Endothelial cell of umbilical vein (primary cell): ENCODE measurements at regions not wholly inside any gene's neighbourhood (a gene's known extent, or its start where the extent isn't known, plus 50 kb on each side); places are given as distances from the start of the nearest gene placed in this dataset.

Source experiments
- BruUV-seq: library from RNA; stranded (reverse); fragments of 400-500 nt; replicated peaks from 2 replicates; lab custom pipeline; 2021; lab: Mats Ljungman, UMichigan
- CTCF ChIA-PET: fragments of 300-600, 350-600 bp; sonication (Branson Sonifier 250); formaldehyde crosslinking; loops from one replicate; lab custom pipeline; 2021; ENCODE audit warnings: antibody characterized with exemption, inconsistent platforms; lab: Charles Lee
- POLR2A ChIA-PET: fragments of 300-600, 350-600 bp; sonication (Branson Sonifier 250); formaldehyde crosslinking; loops from one replicate; lab custom pipeline; 2021; ENCODE audit warnings: antibody characterized with exemption, inconsistent platforms; lab: Charles Lee
- DNase-seq: peaks from one replicate; pipeline ENCODE4 v3.0.0-alpha.2; 2011; ENCODE audit warnings: low read depth, low spot score
- FAIRE-seq: peaks from 2 replicates; lab custom pipeline; 2011; peaks lifted over from hg19 to GRCh38; lab: Jason Lieb, UNC
- H2AFZ ChIP-seq: 2 replicates; pipeline ENCODE4 v1.6.0; 2012; ENCODE audit warnings: low read depth, low read length, control low read depth, inconsistent platforms
- H3K27ac ChIP-seq: 2 replicates; pipeline ENCODE4 v1.5.1; 2011; ENCODE audit warnings: low read depth, mild to moderate bottlenecking, control low read depth, low read length, moderate library complexity; ENCODE audit not compliant: insufficient read depth
- H3K27me3 ChIP-seq, 2 experiments: 2 replicates each; pipeline versions ENCODE4 v1.6.0 to v1.6.1; 2011; ENCODE audit warnings: low read length in 2 of 2, mixed read lengths in 1 of 2; ENCODE audit not compliant: control insufficient read depth in 2 of 2, insufficient read depth in 2 of 2
- H3K36me3 ChIP-seq, 2 experiments: 2 replicates in 1 of 2; 3 replicates in 1 of 2; pipeline ENCODE4 v1.5.1; 2011; ENCODE audit warnings: low read length in 2 of 2, mild to moderate bottlenecking in 1 of 2, moderate library complexity in 1 of 2; ENCODE audit not compliant: control insufficient read depth in 2 of 2, insufficient read depth in 2 of 2; ENCODE audit errors: extremely low read depth in 1 of 2
- H3K4me1 ChIP-seq: 3 replicates; pipeline ENCODE4 v1.5.1; 2011; ENCODE audit warnings: mild to moderate bottlenecking, low read length; ENCODE audit not compliant: control insufficient read depth, insufficient read depth; ENCODE audit errors: extremely low read depth
- H3K4me2 ChIP-seq: 2 replicates; pipeline ENCODE4 v1.6.1; 2011; ENCODE audit warnings: low read length, control low read depth, mixed read lengths; ENCODE audit not compliant: insufficient read depth
- H3K4me3 ChIP-seq, 3 experiments: fragments of 200-600 bp in 1 of 3; sonication (generic), shearing (Covaris generic) in 1 of 3; replicated peaks in 1 of 3; 2 replicates each; pipeline ENCODE4 v1.5.1; 2011 to 2016; ENCODE audit warnings: control low read depth in 3 of 3, low read length in 3 of 3, mild to moderate bottlenecking in 2 of 3, inconsistent platforms in 1 of 3, low read depth in 1 of 3, moderate library complexity in 1 of 3; ENCODE audit not compliant: insufficient read depth in 1 of 3
- H3K79me2 ChIP-seq: 2 replicates; pipeline ENCODE4 v1.6.0; 2012; ENCODE audit warnings: low read length, inconsistent platforms; ENCODE audit not compliant: control insufficient read depth, insufficient read depth
- H3K9ac ChIP-seq: replicated peaks from 2 replicates; pipeline ENCODE3; 2011; ENCODE audit warnings: low read length, control low read depth; ENCODE audit not compliant: insufficient read depth; ENCODE audit errors: extremely low read depth
- H3K9me1 ChIP-seq: replicated peaks from 3 replicates; pipeline ENCODE4 v1.6.0; 2011; ENCODE audit warnings: mild to moderate bottlenecking, low read length; ENCODE audit not compliant: control insufficient read depth, insufficient read depth; ENCODE audit errors: extremely low read depth
- H3K9me3 ChIP-seq: replicated peaks from 2 replicates; pipeline ENCODE4 v1.5.1; 2012; ENCODE audit warnings: low read length, inconsistent platforms; ENCODE audit not compliant: control insufficient read depth, insufficient read depth
- H4K20me1 ChIP-seq: replicated peaks from 2 replicates; pipeline ENCODE3; 2011; ENCODE audit warnings: mild to moderate bottlenecking, low read length; ENCODE audit not compliant: control insufficient read depth, insufficient read depth; ENCODE audit errors: extremely low read depth
- CTCF ChIP-seq, 2 donors: IDR thresholded peaks; 1 replicate in 1 of 2; 2 replicates in 1 of 2; pipeline ENCODE4 v1.5.1; 2011; ENCODE audit warnings: low read length in 2 of 2, mild to moderate bottlenecking in 2 of 2, moderate library complexity in 2 of 2, control low read depth in 1 of 2, inconsistent platforms in 1 of 2, low read depth in 1 of 2; ENCODE audit not compliant: insufficient read depth in 1 of 2; ENCODE audit errors: extremely low read depth in 1 of 2
- EZH2 ChIP-seq: IDR thresholded peaks from 2 replicates; pipeline ENCODE4 v1.6.1; 2012; ENCODE audit warnings: borderline replicate concordance, low read depth, mild to moderate bottlenecking, moderate library complexity, low read length, inconsistent platforms; ENCODE audit not compliant: severe bottlenecking
- FOS ChIP-seq: IDR thresholded peaks from 2 replicates; pipeline ENCODE4 v1.6.1; 2011; ENCODE audit warnings: mild to moderate bottlenecking, low read length, moderate library complexity, borderline replicate concordance; ENCODE audit not compliant: insufficient read depth
- GATA2 ChIP-seq: IDR thresholded peaks from 2 replicates; pipeline ENCODE4 v1.7.0; 2011; ENCODE audit warnings: low read depth, mild to moderate bottlenecking, moderate library complexity, mixed read lengths, low read length; ENCODE audit not compliant: insufficient read length, insufficient read depth
- JUN ChIP-seq: IDR thresholded peaks from 2 replicates; pipeline ENCODE4 v1.6.1; 2011; ENCODE audit warnings: borderline replicate concordance, low read depth; ENCODE audit not compliant: insufficient read length, insufficient read depth
- MAX ChIP-seq: IDR thresholded peaks from 2 replicates; pipeline ENCODE4 v1.6.1; 2011; ENCODE audit not compliant: insufficient read depth, insufficient read length
- MYC ChIP-seq: IDR thresholded peaks from one replicate; pipeline ENCODE4 v1.6.1; 2011; ENCODE audit warnings: mild to moderate bottlenecking, low read depth, low read length
- POLR2A ChIP-seq: IDR thresholded peaks from 2 replicates; pipeline ENCODE4 v1.6.1; 2012; ENCODE audit warnings: low read depth, mild to moderate bottlenecking, control low read depth, low read length
- POLR2AphosphoS5 ChIP-seq: IDR thresholded peaks from 2 replicates; pipeline ENCODE4 v1.6.1; 2012; ENCODE audit warnings: low read depth, mild to moderate bottlenecking, control low read depth, low read length, moderate library complexity; ENCODE audit not compliant: insufficient read depth
- dilution Hi-C: fragments of 300-500 bp; cut with MboI; formaldehyde crosslinking; loops from one replicate; pipeline ENCODE4 v1.15.0; 2019; ENCODE audit warnings: low sequenced_read_pairs; ENCODE audit not compliant: extremely low pct_ligation_motif_present
- intact Hi-C: fragments of 100-400 bp; cut with micrococcal nuclease; formaldehyde crosslinking; loops from one replicate; pipeline ENCODE4 v1.10.0; 2022

GRCh38 chr22:22803285-22803853 is 84.2 kb upstream of the IGLL5 start:
- CTCF ChIA-PET = interaction anchor here (1.0 kb wide), 2 partner anchors 15 to 74 kb away, joined by 3 to 4 read pairs; no protein-coding TSS in a partner anchor
- no peaks in the 10 kb centered on the region for H3K9me1 ChIP-seq
- peaks cover 8 to 11% of the 10 kb centered on the region in 2 experiments for H3K27me3 ChIP-seq
- H3K27ac ChIP-seq = no peak overlapping the region
- intact Hi-C loops (no loop called here), dilution Hi-C loops (no loop called here)
- H3K4me2 ChIP-seq = no peak overlapping the region
- no TSS peak for BruUV-seq
- H3K4me1 ChIP-seq = no peaks in the 10 kb centered on the region
- H3K9ac ChIP-seq = no peak overlapping the region
- H4K20me1 ChIP-seq = no peaks in the 10 kb centered on the region
- POLR2A ChIA-PET = no interaction called here
- H3K36me3 ChIP-seq = no peaks in the 10 kb centered on the region
- H3K4me3 ChIP-seq = no peak overlapping the region
- TF ChIP-seq GATA2 (no peak), EZH2 (no peak), POLR2AphosphoS5 (no peak), CTCF (IDR thresholded peaks at IDR 0.05; ENCODE audit: extremely low read depth in 1 of 2, insufficient read depth in 1 of 2, low read depth in 1 of 2, low read length in 2 of 2) (no peak), POLR2A (no peak), MAX (no peak), MYC (no peak), FOS (no peak), JUN (no peak)
- H2AFZ ChIP-seq = no peak overlapping the region
- DNase-seq (no peak), FAIRE-seq (no peak)
- no peaks in the 10 kb centered on the region for H3K9me3 ChIP-seq
- H3K79me2 ChIP-seq = no peaks in the 10 kb centered on the region
